ENCODE measurements at regions not wholly inside any gene's neighbourhood (a gene's known extent, or its start where the extent isn't known, plus 50 kb on each side); places are given as distances from the start of the nearest gene placed in this dataset.

DNA sequence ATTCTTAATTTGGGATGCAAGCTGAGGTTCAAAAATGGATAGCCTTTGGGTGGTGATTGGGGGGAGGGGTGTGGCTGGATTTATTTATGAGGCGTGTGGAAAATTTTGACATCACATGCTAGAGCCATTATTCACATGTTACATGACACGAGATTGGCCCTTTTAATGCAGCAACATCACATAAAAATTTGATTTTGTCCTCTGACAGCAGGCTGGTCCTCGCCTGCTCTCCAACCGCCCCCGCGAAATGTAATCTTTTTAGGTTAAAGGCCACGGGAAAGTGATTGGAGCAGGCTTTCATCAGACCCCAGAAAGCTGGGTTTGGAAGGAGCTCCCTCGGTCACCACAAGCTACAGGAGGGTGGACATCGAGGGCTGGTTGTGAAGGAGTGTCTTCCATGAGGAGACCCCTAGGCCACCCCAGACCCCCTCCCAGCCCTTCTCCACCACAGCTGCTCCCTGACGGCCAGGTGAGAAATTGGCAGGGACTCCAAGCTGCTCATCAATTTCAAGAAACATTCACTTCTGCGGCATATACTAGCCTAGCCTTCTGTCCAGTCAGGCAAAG, 502.7 kb upstream of the PSMD7 start:
- Histone ChIP-seq H3K9ac (ENCODE audit: control insufficient read depth, insufficient read depth, low read length) (no peak overlapping the region), H4K20me1 (ENCODE audit: control insufficient read depth, insufficient read depth) (no peaks in the 10 kb centered on the region), H3K27me3 (replicated peaks in 1 of 2; ENCODE audit: control insufficient read depth in 2 of 2, insufficient read depth in 2 of 2, low read length in 1 of 2) (no peaks in the 10 kb centered on the region), H3K9me3 (replicated peaks; ENCODE audit: control insufficient read depth, insufficient read depth, low read length) (no peaks in the 10 kb centered on the region), H3K27ac (ENCODE audit: control insufficient read depth, insufficient read depth) (no peak overlapping the region), H3K4me2 (ENCODE audit: control insufficient read depth, insufficient read depth) (no peak overlapping the region), H3K4me3 (no peak overlapping the region), H3K79me2 (ENCODE audit: control insufficient read depth, insufficient read depth, low read length) (no peaks in the 10 kb centered on the region), H3K36me3 (ENCODE audit: control insufficient read depth in 2 of 2, insufficient read depth in 2 of 2, low read length in 1 of 2) (no peaks in the 10 kb centered on the region), H3K4me1 (ENCODE audit: control insufficient read depth, insufficient read depth, low read length) (no peaks in the 10 kb centered on the region), H2AFZ (ENCODE audit: control insufficient read depth, low read depth, low read length) (no peak overlapping the region)
- BruUV-seq (replicated peaks): no TSS peak
- ATAC-seq: no peak
- TF ChIP-seq ASH2L (IDR thresholded peaks at IDR 0.05; ENCODE audit: borderline replicate concordance, low read depth): no peak
- TF ChIP-seq TCF7 (IDR thresholded peaks at IDR 0.05; ENCODE audit: borderline replicate concordance): no peak
- no peak for TF ChIP-seq JUNB (IDR thresholded peaks at IDR 0.05)
- TF ChIP-seq CEBPB (IDR thresholded peaks at IDR 0.05; ENCODE audit: borderline replicate concordance in 1 of 2, low read depth in 2 of 2, low read length in 2 of 2): no peak
- TF ChIP-seq POLR2A (IDR thresholded peaks at IDR 0.05; ENCODE audit: low read depth, low read length): no peak
- no peak for TF ChIP-seq CBFB (IDR thresholded peaks at IDR 0.05; ENCODE audit: low read depth)
- TF ChIP-seq NFIC (IDR thresholded peaks at IDR 0.05; ENCODE audit: low read depth, low read length): no peak
- TF ChIP-seq NFXL1 (IDR thresholded peaks at IDR 0.05; ENCODE audit: borderline replicate concordance): no peak
- TF ChIP-seq IKZF2 (IDR thresholded peaks at IDR 0.05): no peak
- TF ChIP-seq ESRRA (IDR thresholded peaks at IDR 0.05; ENCODE audit: low read length): no peak
- no peak for TF ChIP-seq YBX1 (IDR thresholded peaks at IDR 0.05)
- no peak for TF ChIP-seq NR2C2 (IDR thresholded peaks at IDR 0.05; ENCODE audit: borderline replicate concordance, control insufficient read depth, insufficient read length, low read depth)
- no peak for TF ChIP-seq MYC (IDR thresholded peaks at IDR 0.05; ENCODE audit: insufficient read depth, insufficient read length, insufficient replicate concordance, low read length, severe bottlenecking)
- TF ChIP-seq, protein P1, sequence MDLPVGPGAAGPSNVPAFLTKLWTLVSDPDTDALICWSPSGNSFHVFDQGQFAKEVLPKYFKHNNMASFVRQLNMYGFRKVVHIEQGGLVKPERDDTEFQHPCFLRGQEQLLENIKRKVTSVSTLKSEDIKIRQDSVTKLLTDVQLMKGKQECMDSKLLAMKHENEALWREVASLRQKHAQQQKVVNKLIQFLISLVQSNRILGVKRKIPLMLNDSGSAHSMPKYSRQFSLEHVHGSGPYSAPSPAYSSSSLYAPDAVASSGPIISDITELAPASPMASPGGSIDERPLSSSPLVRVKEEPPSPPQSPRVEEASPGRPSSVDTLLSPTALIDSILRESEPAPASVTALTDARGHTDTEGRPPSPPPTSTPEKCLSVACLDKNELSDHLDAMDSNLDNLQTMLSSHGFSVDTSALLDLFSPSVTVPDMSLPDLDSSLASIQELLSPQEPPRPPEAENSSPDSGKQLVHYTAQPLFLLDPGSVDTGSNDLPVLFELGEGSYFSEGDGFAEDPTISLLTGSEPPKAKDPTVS (IDR thresholded peaks at IDR 0.05; ENCODE audit: low read depth, low read length): no peak
- TF ChIP-seq, protein P2, sequence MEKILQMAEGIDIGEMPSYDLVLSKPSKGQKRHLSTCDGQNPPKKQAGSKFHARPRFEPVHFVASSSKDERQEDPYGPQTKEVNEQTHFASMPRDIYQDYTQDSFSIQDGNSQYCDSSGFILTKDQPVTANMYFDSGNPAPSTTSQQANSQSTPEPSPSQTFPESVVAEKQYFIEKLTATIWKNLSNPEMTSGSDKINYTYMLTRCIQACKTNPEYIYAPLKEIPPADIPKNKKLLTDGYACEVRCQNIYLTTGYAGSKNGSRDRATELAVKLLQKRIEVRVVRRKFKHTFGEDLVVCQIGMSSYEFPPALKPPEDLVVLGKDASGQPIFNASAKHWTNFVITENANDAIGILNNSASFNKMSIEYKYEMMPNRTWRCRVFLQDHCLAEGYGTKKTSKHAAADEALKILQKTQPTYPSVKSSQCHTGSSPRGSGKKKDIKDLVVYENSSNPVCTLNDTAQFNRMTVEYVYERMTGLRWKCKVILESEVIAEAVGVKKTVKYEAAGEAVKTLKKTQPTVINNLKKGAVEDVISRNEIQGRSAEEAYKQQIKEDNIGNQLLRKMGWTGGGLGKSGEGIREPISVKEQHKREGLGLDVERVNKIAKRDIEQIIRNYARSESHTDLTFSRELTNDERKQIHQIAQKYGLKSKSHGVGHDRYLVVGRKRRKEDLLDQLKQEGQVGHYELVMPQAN (conservative IDR thresholded peaks at IDR 0.05): no peak
- no peak for TF ChIP-seq KDM1A (IDR thresholded peaks at IDR 0.05; ENCODE audit: borderline replicate concordance)
- no peak for DNase-seq (ENCODE audit: low read depth, low spot score)
- SMC1A ChIA-PET (ENCODE audit: uncharacterized antibody, unreplicated experiment): no interaction called here
- intact Hi-C loops (cut with micrococcal nuclease; ENCODE audit: unreplicated experiment) (no loop called here), in situ Hi-C loops (cut with MboI) (no loop called here)
- FAIRE-seq: no peak
- POLR2A ChIA-PET: no interaction called here
- CTCF ChIA-PET: no interaction called here
- RAD21 ChIA-PET (ENCODE audit: unreplicated experiment): no interaction called here
- 53% methylated on average over 11 of the region's 11 CpGs for WGBS (ENCODE audit: insufficient coverage, insufficient replicate concordance, low lambda C conversion rate, missing lambda C conversion rate)
